Stimulated activated CD8-positive, alpha-beta memory T cell treated with anti-CD3 and anti-CD28 coated beads, Interleukin-12 subunit alpha, Interleukin-12 subunit beta, amount 100 ng/mL, for 24 hours (primary cell): ENCODE measurements at regions not wholly inside any gene's neighbourhood (a gene's known extent, or its start where the extent isn't known, plus 50 kb on each side); places are given as distances from the start of the nearest gene placed in this dataset.
"Not testable (repeated sequence)": the region's sequence is repeated elsewhere in the genome, so short reads cannot be mapped to it uniquely, and the experiment has no call there.

Experiments used
- DNase-seq: peaks from one replicate; pipeline ENCODE4 v3.0.0-alpha.2; 2020; ENCODE audit errors: extremely low read depth

- DNase-seq: no peak
Observed at GRCh38 chr16:5769513-5769912, 671.9 kb upstream of the EEF2KMT start.

GRCh38 chr16:5768445-5768844 lies 670.9 kb upstream of the EEF2KMT start:
- no peak for DNase-seq

- no peak for DNase-seq
Observed at GRCh38 chr16:5763176-5763575, 665.6 kb upstream of the EEF2KMT start.

- no peak for DNase-seq
Observed at GRCh38 chr16:5762362-5762761, 664.8 kb upstream of the EEF2KMT start.

- no peak for DNase-seq
Observed at GRCh38 chr16:5761592-5761991, 664.0 kb upstream of the EEF2KMT start.

GRCh38 chr16:5758281-5758680 lies 660.7 kb upstream of the EEF2KMT start:
- DNase-seq: no peak

- DNase-seq: no peak
Observed at GRCh38 chr16:5756969-5757368, 659.4 kb upstream of the EEF2KMT start.

- no peak for DNase-seq
Observed at GRCh38 chr16:5753381-5753780, 655.8 kb upstream of the EEF2KMT start.

- no peak for DNase-seq
Observed at GRCh38 chr16:5751216-5751615, 653.6 kb upstream of the EEF2KMT start.

- not testable (repeated sequence) for DNase-seq
Observed at GRCh38 chr16:5750439-5750838, 652.8 kb upstream of the EEF2KMT start.

GRCh38 chr16:5738586-5738985 lies 641.0 kb upstream of the EEF2KMT start:
- no peak for DNase-seq

- no peak for DNase-seq
Observed at GRCh38 chr16:5736209-5736930, 638.8 kb upstream of the EEF2KMT start.

- DNase-seq: no peak
Observed at GRCh38 chr16:5735444-5735843, 637.8 kb upstream of the EEF2KMT start.

- DNase-seq: no peak
Observed at GRCh38 chr16:5730783-5731182, 633.2 kb upstream of the EEF2KMT start.

- no peak for DNase-seq
Observed at GRCh38 chr16:5722116-5722619, 624.6 kb upstream of the EEF2KMT start.

- DNase-seq: no peak
Observed at GRCh38 chr16:5715155-5715554, 617.6 kb upstream of the EEF2KMT start.

- DNase-seq: no peak
Observed at GRCh38 chr16:5709889-5710288, 612.3 kb upstream of the EEF2KMT start.

GRCh38 chr16:5706211-5706610 lies 608.6 kb upstream of the EEF2KMT start:
- DNase-seq: no peak

- DNase-seq: no peak
Observed at GRCh38 chr16:5704271-5704670, 606.7 kb upstream of the EEF2KMT start.

GRCh38 chr16:5693426-5693825 lies 595.8 kb upstream of the EEF2KMT start:
- DNase-seq: no peak

GRCh38 chr16:5681966-5682365 lies 584.4 kb upstream of the EEF2KMT start:
- DNase-seq: no peak

- DNase-seq: no peak
Observed at GRCh38 chr16:5678371-5678770, 580.8 kb upstream of the EEF2KMT start.

- no peak for DNase-seq
Observed at GRCh38 chr16:5671421-5671820, 573.8 kb upstream of the EEF2KMT start.

GRCh38 chr16:5670198-5670597 lies 572.6 kb upstream of the EEF2KMT start:
- no peak for DNase-seq
